Stimulated activated CD4-positive, alpha-beta T cell treated with anti-CD3 and anti-CD28 coated beads, Interleukin-1b, Interleukin-23, amount 100 ng/mL, for 24 hours (primary cell): ENCODE measurements at regions not wholly inside any gene's neighbourhood (a gene's known extent, or its start where the extent isn't known, plus 50 kb on each side); places are given as distances from the start of the nearest gene placed in this dataset.

Source experiments
- DNase-seq, 4 experiments: peaks; one replicate each; pipeline ENCODE4 v3.0.0-alpha.2; 2020; ENCODE audit warnings: low read depth in 4 of 4, low spot score in 1 of 4

DNA sequence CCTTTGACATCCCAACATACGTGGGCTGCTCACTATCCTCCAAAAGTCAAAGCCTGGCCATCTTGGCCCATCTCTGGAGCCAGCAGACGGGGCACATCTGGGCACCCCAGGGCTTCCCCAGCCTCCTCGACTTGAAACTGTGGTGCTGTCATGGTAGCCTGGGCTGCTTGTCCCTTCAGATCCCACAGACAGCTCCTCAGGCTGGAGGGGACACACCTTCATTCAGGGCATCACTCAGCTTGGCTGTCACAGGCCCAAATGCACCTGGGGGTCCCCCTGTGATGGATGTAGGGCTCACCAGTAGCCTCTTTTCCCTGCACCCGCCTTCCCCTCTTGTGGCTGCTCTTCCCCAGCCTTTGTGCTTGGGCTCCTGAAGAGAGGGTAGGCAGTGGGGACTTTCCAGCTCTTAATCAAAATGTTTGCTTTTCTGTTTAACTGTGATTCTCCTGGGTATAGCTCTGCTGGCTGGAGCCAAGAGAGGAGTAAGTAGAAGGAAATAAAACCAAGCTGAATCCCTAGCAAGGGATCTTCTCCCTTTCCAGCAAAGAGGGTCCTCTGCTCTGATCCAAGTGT lies 92.3 kb downstream of the GYPC start:
- DNase-seq: no peak

GRCh38 chr2:126748929-126749518 lies 93.1 kb downstream of the GYPC start:
- no peak for DNase-seq

DNA sequence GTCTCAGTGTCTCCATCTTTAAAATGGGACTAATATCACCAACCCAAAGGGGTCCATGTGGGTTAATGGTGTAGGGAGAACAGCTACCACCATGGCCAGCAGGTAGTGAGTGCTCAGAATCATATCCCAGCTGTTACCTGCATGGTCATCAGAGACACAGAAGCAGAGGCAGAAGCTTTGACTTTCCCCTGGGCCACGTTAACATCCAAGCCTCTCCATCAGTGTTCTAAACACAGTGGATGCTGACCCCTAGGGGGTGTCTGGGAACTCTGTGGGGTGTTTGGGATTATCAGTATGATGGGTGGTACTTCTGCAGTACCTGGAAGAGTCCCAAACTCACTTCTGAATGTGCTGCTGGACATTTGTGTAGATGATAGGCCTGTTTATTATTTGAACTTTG lies 93.6 kb downstream of the GYPC start:
- DNase-seq: no peak

- DNase-seq: no peak
Observed at GRCh38 chr2:126750506-126750905, 94.5 kb downstream of the GYPC start.

DNA sequence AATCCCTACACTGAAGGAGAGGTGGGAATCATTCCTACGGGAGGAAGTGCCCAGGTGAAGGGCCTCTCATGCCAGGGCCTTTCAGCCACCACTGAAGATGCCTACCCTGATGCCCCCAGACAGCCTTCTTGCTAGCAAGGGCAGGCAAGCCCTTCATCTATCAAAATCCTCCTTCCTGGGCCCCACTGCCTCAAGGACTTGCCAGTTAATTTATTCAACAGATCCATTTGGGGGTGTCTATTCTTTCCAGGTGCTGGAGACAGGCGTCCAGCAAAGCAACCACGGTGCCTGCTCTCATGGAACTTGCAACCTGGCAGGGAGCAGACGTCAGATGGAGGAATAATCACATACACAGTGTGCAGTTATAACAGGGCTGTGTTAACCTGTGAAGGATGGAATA lies 95.5 kb downstream of the GYPC start:
- no peak for DNase-seq

DNA sequence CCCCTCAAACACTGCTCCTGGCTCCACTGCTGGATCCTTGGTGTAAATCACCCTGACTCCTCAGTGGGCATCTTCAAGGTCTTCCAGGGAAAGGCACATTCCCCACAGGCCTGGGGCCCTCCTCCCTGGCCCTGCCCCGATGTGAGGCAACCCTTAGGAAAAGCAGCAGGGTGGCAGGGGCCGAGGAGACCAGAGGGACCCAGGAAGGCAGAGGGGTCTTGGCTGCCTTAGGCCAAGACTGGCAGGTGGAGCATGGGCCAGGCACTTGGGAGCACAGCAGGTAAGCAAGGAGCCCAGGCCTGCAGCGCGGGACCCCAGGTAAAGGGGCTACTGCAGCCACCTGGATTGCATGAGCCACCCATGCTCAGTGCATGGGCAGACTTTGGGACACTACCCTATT lies 96.9 kb downstream of the GYPC start:
- no peak for DNase-seq

DNA sequence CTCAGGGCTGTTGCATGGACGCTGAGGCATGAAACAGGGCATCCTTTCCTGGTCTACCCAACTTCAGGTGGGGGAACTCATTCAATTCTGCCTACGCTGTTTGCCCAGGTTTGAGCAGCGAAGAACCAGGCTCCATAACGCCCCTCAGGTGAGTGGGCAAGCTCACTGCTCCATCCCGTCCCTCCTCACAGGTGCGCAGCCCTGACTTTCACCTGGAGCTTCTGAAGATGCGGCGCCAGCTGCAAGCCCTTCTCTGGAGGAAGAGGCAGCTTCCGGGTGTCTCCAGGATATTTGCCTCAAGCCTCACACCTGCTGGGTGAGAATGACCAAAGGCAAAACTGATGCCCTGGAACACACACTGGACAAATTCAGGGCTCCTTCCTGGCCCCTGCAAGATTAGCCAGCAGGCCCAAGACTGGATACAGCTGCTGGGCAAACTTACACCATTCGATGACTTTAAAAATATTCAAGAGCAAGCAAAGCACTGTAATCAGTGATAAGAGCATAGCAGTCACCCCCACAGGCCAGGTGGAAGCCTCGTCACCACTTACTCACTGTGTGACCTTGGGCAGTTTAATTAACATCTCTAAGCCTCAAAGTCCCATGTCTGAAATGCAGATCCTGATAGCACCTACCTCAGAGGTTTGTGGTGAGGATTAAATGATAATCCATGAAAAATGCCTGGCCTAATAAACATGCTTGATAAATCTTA lies 97.7 kb downstream of the GYPC start:
- DNase-seq: no peak

GRCh38 chr2:126754240-126755004 lies 98.5 kb downstream of the GYPC start:
- no peak for DNase-seq

DNA sequence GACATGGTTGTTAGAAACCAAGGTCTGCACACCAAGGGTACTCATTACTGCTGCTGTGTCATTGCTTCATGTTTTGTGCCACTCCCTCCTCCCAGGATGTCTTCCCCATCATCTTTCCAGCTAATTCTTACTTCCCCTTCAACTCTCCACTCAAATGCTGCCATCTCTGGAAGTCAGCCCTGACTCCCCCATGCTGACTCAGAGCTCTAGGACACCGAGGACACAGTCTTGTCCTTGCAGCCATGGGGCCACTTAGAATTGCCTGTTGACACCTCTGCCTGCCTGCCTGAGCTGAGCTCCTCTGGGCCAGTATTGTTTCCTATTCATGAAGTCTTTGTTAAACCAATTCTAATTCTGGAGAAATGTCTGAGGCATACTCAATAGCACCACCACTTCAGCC lies 100.2 kb downstream of the GYPC start:
- no peak for DNase-seq

DNA sequence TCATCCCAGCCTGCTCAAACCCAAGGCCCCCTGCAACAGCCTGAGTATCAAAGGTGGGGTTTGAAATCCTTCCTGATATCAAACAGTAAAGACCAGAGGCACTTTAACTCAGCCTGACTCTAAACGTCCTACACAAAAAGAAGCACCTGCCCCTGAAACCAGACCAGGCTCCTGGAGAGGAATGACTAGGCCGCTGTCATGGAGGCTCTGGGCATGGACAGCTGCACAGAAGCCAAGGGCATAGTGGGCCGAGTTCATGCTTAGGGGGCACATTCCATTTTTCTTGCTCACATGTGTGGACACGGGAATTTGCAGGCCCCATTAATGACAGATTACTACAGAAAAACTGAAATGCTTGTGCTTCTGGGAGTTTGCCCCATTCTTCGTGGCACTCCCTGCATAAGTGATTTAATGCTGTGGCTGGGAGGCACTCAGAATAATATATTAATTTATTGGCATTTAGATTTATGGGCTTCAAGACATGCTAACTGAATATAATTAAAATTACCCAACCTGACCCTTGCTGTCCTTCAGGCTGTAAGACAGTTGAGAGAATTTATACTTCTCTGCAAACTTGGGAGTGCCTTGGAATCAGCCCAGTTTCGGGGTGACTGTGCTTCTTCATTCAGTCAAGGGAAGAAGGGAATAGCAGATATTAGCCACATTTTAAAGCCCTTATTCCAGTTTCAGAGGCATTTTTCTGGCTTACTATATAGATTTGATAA lies 105.5 kb downstream of the GYPC start:
- no peak for DNase-seq

- DNase-seq: peak in 2 of 4 experiments; percentile 11
Observed at GRCh38 chr2:126761981-126762878, 106.3 kb downstream of the GYPC start.

DNA sequence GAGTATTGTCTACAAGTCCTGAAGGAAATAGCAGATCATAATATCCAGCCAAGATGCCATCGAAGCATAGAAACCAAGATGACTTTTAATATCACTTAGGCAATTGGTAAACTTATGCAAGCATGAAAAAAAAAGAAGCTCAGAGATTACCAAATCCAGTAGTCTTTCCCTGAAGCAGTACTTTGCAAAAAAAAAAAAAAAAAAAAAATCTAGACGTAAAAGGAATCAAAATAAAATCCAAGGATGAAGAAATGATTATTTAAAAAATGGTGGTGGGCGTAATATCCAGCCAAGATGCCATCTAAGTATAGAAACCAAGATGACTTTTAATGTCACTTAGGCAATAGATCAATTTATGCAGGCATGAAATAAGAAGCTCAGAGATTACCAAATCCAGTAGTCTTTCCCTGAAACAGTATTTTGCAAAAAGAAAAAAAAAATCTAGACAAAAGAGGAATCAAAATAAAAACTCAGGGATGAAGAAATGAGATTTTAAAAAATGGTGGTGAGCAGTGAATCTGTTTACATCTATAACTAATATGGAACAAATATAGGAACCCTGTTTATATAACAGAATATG lies 108.8 kb downstream of the GYPC start:
- DNase-seq: no peak

DNA sequence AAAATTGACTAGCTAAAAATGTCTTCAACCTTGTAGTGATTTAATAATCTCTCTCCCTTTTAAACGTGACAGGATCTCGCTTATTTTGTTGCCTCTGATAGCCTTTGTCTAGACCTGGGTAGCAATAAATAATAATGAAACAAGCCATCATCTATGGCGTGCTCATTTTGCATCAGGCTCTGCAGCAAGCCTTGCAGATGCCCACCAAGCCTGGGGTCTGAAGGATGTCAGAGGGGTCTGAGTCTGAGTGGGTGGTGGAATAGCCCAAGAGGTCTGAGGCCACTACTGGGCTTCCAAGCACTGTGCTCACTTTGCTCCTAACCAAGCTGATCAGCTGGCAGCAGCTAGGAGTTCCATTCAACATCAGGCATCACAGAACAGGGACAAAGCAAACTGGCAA lies 109.4 kb downstream of the GYPC start:
- no peak for DNase-seq

DNA sequence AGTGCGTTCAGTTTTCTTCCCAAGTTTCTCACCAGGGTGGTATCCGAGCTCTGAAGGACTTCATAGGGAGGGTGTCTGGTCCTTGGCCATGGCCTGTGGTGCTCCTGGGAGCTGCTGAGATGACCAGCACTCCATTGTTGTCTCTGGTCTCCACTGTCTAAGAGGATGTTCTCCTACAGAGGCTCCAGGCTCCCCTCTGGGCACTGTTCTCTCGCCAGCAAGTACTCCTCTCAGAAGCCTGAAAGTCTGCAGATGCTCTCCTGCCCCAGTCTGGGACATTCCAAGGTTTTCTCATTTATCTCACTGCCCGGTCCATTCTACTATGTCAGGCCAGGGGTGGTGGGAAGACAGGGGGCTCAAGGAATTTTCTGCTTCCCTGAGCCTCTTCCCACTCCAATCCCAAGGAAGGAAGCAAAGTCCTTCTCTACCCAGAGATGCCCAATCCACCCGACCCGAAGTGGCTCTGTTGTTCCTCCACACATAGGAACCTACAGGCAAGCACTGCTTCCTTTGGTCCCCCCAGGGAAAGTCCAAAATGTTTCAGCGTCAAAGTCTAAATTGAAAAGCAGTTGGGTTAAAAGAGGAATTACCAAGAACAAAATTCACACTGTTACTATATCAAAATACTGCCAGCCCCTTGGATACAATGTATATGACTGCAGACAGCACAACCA lies 110.5 kb downstream of the GYPC start:
- DNase-seq: no peak

- DNase-seq: no peak
Observed at GRCh38 chr2:126766969-126767296, 111.0 kb downstream of the GYPC start.

GRCh38 chr2:126769118-126769517 lies 113.2 kb downstream of the GYPC start:
- no peak for DNase-seq

GRCh38 chr2:126770466-126770865 lies 114.5 kb downstream of the GYPC start:
- DNase-seq: no peak

DNA sequence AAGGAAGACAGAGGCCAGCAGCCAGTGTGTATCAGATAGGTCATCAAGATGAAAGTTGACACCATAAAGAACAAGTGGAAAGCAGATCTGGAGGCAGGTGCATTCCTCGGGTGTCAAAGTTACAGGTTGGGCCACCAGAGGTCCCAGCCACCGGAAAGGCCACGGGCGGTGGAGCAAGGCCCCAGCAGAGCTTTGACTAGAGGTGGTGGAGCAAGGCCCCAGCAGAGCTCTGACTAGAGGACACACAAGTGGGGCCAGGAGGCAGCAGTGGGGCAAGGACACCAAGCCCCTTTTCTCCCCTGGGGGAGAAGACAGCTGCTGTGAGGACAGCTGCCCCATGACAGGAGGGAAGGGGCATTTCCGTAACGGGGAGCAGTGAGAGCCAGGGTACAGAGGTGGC lies 115.1 kb downstream of the GYPC start:
- DNase-seq: no peak

DNA sequence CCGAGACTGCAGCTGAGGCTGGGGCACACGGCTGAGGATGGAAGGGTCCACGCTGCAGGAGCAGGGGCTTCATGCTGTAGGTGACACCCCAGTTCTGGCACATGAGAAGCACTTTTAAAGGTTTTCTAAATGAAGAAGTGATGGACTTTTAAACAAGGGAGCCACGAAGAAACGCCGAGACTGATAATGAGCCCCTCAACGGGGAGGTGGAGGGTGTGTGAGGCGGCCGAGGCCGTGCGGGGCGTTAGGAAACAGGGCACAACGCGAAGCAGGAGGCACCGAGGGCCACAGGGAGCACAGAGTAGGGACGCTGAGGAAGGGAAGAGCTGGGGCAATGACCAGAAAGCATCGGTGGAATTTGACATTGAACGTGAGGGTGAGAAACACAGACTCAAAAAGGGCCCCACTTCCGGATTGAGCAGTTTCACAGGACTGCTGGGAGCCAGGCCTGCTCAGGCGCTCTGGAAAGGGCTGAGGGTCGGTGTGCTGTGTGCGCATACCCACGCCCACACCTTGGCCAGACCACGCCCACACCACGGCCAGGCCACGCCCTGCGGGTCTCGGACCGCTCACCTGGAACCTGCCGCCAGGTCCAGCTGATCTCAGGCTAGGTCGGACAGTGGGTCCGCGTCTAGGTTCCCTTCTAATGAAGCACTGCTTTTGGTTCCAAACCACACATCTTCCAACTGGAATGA lies 115.7 kb downstream of the GYPC start:
- DNase-seq: no peak
